GM21529 (cell line): ENCODE measurements at regions not wholly inside any gene's neighbourhood (a gene's known extent, or its start where the extent isn't known, plus 50 kb on each side); places are given as distances from the start of the nearest gene placed in this dataset.
"Not testable (repeated sequence)": the region's sequence is repeated elsewhere in the genome, so short reads cannot be mapped to it uniquely, and the experiment has no call there.

Experiments
- ATAC-seq: cut with Tn5 transposase; IDR thresholded peaks from one replicate; pipeline ENCODE4 v1.9.1; 2021; ENCODE audit not compliant: unreplicated experiment

DNA sequence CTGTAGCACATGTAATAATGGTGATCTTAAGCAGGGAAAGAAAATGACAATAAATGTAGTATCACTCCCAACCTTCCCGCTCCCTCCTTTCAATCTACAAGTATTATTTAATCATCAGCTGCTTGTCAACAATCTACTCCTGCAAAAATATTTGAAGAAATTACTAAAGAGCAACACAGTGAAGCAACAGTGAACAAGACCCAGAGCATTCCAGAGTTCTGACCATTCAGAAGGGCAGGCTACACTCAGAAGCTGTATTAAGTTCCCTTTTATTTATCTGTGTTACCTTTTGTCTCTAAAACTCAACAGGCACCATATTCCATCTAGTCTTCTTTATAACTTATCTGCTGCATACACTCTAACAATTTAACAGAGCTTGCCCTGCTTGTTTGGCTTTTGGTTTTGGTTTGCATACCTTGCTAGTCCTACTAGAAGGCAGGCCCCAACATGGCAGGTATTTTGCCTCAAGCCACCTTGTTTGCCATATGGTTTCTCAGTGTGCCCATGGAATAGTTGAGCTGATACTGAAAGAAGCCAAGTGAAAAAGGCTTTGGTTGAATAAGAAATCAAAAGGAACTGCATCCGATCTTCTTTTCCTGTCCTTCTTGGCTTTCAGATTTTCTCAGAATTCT is 253.9 kb downstream of the CEMIP2 start:
- ATAC-seq, result no peak

DNA sequence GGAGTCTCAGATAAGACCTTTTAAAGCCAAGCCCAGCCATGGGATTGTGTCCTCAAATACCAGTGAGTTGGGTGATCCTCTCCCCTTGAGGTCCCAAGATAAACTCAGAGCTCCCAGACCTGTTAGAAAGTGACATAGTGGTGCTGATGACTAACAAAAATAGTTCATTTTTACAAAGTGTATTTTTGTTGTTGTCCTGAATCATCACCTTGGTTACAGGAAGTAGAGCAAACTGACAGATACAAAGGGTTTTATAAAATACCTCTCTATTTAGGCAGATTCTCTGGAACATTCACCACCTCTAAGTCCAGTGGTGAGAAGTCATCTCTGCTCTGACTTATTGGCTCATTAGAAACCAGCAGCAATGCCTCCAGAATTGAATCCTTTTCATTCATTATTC is 259.3 kb downstream of the CEMIP2 start:
- ATAC-seq, result no peak

DNA sequence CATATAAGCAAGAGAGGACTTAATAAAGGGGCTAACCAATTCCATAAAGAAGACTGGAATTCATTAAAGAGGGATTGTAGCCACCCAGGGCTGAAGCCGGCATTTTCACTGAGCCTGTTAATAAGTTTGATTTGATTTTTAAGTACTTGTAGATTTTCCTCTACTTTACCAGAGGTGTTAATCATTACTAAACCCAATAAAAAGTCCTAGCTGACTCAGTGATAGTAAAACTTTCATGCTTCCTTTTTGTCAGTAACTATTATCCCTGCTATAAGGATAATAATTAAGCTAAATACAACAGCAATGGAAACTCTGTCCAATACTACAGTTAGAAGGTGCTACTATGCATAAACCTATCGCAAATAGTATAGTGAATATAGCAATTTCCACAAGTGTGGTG is 260.2 kb downstream of the CEMIP2 start:
- not testable (repeated sequence) for ATAC-seq

DNA sequence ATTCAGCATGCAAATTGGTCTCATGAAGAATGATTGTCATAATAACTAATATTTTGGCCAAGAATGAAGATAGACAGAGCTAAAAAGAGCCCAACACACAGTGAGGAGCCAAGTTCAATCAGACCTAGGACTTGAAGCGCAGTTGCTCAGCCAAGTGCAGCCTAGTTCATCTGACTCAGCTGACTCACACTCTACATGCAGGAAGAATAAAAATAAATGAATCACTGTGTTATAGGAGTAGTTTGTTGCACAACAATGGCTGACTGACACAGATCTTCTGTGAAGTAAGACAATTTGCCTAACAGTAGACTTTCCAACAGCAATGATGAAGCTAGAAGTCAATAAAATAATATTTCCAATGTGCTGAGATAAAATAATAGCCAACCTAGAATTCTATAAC is 261.5 kb downstream of the CEMIP2 start:
- ATAC-seq, result no peak

DNA sequence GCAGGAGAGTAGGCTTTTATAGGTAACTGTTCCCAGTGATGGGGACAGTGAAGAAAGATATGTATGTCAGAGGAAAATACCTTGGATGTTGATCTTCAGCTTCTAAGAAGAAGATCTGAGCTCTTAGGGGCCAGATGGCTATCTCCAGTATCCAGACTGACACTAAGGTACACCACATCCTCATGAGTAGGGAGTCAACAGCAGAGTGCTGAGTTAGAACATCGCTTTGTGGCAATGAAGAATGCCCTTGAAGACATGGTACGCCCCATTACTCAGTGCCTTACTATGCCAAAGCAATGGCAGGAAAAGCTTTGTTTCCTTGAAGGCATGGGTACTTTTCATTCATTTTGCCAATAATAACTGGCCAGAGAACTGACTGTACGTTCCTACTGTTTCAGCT is 263.7 kb downstream of the CEMIP2 start:
- ATAC-seq, result no peak

DNA sequence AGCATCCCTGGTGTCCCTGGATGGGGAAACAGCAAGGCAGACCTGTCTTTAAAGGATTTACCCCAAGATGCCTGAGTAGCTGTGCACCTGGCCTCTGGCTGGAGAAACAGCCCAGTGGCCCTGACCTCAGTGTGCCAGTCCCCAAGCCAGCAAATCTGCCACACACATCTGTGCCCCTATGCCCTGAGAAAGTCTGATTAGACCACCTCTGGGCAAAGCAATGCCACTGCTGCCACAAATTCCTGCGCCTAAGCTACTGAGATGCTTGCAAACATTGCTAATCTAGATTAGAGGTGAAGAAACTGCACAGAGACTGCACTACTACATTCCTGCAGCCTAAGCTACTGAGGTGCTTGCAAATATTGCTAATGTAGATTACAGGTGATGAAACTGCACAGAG is 269.6 kb downstream of the CEMIP2 start:
- no peak for ATAC-seq

DNA sequence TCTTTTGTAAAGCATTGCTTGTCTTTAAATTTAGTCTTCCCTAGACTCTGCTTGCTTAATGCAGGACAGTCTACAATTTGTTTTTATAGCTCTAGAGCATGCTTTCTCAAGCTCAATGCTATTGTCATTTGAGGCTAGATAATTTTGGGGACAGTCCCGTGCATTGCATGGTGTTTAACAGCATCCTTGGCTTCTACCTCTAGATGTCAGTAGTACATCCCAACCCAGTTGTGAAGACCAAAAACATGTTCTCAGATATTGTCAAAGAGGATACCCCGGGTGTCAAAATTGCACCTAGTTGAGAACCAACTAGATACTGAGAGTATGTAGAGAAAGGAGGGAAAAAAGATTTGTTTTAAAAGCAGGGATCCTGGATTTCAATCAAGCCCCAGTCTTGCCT is 277.5 kb downstream of the CEMIP2 start:
- no peak for ATAC-seq

DNA sequence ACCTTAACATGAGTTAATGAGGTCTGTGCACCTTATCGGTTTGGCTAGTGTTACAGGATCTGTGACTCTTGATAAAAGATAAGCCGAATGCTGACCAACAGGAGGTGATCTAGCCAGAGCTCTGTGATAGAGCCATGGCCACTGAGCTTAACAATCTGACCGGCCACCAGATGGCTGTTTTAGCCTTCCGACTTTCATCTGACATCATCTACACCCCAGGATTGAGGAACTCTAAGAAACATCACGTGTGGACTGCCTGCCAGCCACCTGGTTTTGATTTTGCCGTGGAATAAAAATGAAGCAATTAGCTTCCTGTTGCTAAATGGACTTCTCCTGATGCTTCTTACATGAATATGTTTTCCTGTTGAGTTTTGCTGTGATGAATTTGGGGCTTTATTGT is 281.3 kb downstream of the CEMIP2 start:
- ATAC-seq, result no peak

DNA sequence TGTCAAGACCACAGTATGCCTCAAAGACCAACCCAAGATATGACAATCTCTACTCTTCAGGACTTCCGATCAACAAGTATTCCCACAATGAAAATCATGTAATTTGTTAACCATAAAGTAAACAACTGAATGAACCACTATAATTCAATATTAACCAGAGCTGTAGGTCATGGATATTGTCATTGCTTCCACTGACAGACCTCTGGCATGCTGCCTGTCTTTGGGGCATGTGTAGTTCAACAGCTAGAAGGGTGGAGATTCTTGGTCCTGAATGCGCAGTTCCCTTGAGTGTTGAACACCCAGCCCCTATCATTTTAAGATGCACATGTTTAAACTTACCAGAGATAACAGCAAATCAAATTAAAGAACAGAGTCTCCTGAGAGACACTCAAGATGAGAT is 283.0 kb downstream of the CEMIP2 start:
- ATAC-seq, result no peak

DNA sequence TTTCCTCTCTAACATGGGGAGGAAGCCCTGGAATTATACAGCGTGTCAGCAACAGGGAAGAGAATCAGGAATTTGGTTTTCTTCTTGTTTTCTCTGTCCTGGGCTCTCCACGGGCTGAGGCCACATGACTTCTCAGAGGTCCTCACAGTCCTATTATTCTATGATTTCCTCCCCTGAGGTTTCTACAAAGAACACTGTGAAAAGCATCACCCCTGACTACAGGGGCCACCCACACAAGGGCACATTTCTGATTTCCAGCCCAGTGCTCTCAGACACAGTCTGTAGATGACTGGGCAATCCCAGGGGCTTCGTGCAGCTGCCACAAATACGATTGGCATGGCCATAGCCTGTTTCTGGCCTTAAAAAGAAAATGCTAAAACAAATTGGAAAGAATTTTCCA is 284.9 kb downstream of the CEMIP2 start:
- ATAC-seq, result no peak

DNA sequence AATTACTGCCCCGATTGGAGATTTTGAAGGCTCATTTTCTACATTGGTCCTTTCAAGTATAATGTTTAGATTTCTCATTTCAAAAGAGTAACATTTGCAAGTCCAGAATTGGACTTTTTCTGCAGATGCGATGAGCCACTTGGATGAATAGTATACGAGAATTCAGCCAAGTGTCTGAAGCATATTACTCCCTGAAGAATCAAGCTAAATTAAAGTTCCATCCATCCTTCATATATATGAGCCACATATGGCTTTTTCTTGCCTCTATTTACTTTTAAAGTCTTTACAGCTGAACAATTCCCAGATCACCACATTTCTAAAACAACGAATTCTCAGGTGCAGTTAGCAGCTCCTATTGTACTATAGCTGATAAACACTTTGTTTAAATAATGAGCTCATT is 288.7 kb downstream of the CEMIP2 start:
- ATAC-seq, result no peak

DNA sequence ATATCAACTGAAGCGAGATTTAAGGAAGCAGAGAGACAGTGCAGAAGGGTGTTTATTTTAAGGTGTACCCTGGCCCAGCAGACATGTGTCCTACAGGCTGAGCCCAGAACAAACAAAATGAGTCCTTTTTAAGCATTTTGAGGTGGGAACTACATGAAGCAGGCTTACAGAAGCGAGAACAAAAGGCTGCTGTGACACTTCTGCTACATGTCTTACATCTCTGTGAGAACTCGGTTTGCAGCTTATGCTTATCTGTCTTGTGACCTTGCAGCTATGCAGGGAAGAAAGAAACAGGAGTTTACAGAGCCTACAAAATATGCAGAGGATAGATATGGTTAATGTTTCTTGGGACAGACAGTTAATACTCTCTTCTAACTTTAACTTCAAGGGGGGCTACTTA is 295.9 kb downstream of the CEMIP2 start:
- ATAC-seq, result no peak

DNA sequence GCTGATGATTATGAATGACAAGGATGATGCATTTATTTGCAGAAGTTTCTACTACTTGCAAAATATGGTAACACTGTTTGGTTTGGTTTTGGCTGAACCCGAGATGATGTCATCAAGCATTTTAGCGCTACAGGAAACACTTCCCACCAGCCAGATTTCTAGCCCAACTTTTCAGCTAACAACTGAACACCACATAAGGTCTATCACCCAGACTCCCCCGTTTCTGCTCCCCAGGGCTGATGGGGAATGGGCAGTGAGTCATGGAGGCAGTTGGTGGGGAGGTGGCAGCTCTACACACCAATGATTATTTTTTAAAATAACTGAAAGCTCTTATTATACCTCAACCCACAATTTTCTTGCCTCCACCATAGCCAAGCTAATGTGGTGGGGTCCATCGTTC is 302.9 kb downstream of the CEMIP2 start:
- ATAC-seq, result no peak

DNA sequence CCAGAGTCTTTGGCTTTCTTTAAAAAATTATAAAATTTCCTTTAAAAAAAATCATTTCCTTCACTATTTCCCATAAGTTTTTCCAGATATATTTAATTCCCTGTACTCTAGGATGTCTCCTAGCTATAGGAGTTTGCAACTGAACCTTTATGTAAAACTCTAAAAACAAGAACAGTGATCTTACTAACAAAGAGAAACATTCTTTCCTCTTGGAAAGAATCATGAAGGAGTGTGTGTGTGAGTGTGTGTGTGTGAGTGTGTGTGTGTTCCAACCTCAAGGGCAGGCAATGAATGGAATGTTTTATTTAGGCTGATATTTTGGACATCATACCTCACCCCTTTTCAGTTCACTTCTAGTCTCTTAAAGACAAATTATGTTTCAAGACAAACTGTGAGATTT is 309.2 kb downstream of the CEMIP2 start:
- ATAC-seq, result no peak

DNA sequence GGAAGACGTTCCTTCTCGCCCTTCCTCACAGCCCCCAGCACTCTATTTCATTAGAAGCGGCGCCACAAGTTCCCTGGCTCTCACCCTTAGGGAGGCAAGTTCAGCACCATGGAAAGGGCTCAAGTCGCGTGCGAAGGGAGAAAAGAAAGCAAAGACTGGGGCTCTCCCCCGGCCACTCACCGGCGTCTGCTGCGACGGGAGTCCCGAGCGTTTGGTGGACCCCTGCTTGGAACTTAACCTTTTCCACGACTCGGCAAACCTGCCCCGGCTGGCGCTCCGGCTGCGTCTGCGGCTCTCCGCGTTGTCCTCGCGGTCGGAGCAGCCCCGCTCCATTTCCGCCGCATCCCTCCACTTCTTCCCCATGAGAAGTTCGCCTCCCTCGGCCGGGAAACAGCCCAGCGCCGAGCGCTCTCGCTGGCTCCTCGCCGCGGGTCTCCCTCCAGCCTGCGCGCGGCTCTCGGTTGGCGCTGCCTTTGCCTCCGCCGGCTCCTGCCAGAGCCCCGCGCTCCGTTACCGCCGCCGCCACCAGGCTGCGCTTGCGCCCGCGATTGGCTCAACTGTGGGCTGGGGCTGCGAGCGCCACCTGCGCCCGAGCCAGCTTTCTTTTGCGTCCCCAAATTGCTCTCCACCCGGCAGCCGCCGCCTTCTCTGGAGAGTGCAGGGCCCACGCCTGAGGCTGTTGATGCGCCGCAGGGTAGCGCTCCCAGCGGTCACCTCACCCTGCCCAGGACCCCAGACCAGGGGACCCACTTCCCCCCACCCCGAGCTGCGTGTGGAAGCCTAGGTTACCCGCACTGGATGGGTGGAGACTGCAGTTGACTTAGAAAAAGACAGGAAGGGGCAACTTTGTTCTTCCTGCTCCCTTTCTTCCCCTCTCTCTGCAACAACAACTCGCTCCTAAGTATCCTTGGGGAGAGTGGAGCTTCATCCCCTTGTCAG is 321.6 kb downstream of the CEMIP2 start:
- ATAC-seq, result peak; percentile 80

DNA sequence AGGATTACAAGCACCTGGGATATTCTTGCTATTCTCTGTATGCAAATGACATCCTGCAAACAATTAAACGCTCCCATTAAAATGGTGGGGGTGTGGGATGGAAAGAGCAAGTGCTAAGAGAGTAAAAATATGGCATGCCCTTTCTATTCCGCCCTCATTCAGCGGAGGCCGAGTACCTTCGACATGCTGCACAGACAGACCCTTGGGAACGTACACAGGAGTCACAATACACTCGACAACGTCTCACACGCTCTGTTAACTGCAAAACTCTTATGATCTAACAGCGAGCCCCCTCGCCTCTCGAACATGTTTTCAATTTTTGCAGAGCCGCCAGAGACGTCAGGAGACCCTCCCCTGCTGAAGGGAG is 322.2 kb downstream of the CEMIP2 start:
- ATAC-seq, result no peak

DNA sequence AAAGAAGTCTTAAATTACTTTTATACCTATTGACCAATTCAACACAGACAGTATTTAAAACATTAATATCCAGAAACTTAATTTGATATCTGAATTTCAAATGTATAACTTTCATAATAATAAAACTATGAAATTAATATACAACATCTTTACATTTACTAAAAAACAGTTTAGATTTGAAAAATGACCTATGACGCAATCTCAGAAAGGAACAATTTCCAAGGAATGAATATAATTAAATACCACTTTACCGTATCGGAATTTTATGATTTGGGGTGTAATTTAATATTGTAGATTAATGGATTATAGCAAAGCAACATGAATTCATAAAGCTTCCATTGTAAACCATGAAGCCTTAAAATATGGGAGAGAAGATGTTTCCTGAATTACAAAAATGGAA is 321.5 kb upstream of the TRPM3 start:
- no peak for ATAC-seq

DNA sequence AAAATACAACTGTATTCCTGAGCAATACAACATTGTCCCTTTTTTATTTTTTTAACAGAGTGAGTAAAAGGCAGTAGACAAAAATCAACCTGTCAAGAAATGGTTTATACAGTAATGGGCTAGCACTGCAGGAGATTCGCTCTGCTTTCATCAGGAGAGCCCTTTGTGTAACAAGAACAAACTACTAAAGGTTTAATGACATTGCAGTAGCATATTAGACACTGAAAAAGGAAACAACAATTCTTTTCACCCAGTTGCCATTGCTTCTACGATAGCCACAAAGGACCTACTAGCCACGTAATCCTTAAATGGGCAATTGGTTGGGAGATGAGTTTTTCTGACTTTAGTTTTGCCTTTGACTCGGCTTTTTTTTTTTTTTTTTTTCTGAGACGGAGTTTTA is 319.8 kb upstream of the TRPM3 start:
- ATAC-seq, result no peak

DNA sequence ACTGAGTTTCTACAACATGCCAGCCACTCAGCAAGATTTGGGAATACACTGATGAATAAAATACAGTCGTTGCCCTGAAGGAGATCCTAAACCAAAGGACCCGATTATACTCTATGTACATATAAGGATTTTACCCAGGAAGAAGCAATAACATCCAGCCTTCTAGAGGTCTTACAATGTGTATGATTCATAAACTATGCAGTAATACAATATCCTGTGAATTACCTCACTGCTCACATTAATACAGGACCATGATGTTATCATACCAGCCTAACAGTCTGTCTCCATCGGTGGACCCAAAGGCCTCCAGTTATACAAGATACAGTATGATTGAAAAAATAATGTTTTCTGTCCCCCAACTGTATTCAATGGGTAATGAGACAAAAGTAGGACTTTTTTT is 310.5 kb upstream of the TRPM3 start:
- no peak for ATAC-seq

DNA sequence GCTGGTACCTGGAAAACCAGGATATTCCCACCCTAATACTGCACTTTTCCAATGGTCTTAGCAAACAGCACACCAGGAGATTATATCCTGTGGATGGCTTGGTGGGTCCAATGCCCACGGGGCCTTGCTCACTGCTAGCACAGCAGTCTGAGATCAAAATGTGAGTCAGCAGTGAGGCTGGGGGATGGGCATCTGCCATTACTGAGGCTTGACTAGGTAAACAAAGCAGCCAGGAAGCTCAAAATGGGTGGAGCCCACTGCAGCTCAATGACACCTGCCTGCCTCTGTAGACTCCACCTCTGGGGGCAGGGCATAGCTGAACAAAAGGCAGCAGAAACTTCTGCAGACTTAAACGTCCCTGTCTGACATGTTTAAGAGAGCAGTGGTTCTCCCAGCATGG is 285.9 kb upstream of the TRPM3 start:
- ATAC-seq, result not testable (repeated sequence)

DNA sequence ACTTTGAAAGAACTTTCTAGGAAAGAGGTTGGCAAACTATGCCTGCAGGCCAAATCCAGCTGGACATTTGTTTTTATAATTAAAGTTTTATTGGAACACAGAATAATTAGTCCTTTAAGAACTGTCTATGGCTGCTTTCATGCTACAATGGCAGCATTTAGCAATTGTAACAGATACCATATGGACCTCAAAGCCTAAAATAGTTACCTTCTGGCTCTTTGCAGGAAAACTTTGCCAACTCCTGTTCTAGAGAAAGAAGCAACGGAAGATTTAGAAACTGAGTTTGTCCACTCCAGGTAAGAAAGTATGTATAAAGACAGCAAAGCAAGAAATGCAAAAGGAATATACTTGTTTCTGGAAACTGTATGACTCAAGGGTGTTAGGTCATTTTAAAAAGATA is 281.7 kb upstream of the TRPM3 start:
- ATAC-seq, result no peak

DNA sequence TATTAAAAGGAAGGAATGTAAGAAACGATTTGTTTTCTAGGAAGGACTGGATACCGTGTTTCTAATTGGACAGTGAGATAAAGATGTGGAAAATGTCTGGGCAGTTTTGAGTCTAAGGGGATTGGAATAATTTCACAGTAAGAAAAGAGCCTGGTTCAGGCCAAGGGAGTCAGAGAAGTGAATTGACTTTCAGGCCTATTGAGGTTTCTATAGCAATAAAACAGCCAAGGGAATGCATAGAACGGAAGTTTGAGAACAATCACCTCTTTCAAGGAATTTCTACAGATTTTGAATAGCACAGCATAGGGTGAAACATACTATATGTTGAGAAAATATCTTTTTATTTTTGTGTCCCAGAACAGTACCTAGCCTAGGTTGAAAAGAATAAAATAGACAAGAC is 271.6 kb upstream of the TRPM3 start:
- ATAC-seq, result no peak

DNA sequence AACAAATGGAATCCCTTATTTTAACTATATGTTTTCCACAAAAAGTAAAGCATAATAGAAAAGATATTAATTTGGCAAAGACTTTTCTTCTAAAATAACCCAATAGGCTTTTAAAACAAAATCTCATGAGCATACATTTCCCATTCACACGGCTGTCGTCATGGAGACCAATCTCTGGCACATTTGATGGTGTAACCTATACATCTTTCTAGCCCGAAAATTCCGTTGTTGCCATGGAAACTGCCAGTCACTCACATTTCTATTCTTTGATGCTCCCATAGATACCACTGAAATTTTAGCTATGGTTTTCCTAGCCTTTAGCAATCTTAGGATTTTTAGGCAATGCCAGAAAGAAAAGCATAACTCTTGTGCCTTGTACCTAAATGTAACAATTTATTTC is 262.9 kb upstream of the TRPM3 start:
- ATAC-seq, result no peak
